GM12891 (cell line): ENCODE measurements at regions not wholly inside any gene's neighbourhood (a gene's known extent, or its start where the extent isn't known, plus 50 kb on each side); places are given as distances from the start of the nearest gene placed in this dataset.

Experiments used
- POLR2A ChIP-seq: IDR thresholded peaks from 2 replicates; pipeline ENCODE4 v1.6.1; 2011; ENCODE audit warnings: low read depth, low read length, control low read depth
- POLR2AphosphoS5 ChIP-seq: IDR thresholded peaks from 2 replicates; pipeline ENCODE4 v1.6.1; 2011; ENCODE audit warnings: low read depth, low read length, control low read depth

DNA sequence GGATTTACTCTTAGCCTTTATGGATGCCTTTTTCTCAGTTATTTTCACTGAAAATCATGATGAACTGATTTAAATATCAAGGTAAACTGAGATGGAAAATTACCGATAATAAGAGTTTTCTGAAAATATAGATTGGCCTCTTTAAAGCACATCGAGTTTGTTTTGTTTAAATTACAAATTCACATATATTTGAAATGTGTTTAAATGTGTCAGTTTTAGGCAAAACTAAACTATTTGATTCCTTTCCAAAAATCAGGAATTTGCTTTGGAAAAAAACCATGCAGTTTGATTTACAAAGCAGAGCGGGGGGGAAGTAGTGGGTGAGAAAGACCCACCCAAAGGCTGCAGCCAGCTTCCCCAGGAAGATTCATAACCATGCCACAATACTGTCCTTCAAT lies 52.0 kb upstream of the EML4 start:
- no peak for TF ChIP-seq POLR2A
- no peak for TF ChIP-seq POLR2AphosphoS5
